Motor neuron (in vitro differentiated cells): ENCODE measurements at regions not wholly inside any gene's neighbourhood (a gene's known extent, or its start where the extent isn't known, plus 50 kb on each side); places are given as distances from the start of the nearest gene placed in this dataset.

Source experiments
- ATAC-seq, 8 experiments: fragments of 200-7000 bp; cut with Tn5 transposase; replicated peaks in 6 of 8; 2 replicates each; pipeline ENCODE4 v1.8.0; 2021; ENCODE audit warnings: mild to moderate bottlenecking in 8 of 8, moderate library complexity in 8 of 8
- H3K27ac ChIP-seq, 2 donors: fragments of 250-450 bp; sonication (Bioruptor Pico); 2 replicates each; pipeline ENCODE4 v1.9.0; 2021; ENCODE audit warnings: antibody characterized with exemption in 2 of 2, mild to moderate bottlenecking in 2 of 2, moderate library complexity in 1 of 2
- H3K4me1 ChIP-seq, 2 donors: fragments of 250-450 bp; sonication (Bioruptor Pico); replicated peaks in 1 of 2; 2 replicates each; pipeline ENCODE4 v1.6.1; 2021; ENCODE audit warnings: antibody characterized with exemption in 2 of 2, mild to moderate bottlenecking in 2 of 2, moderate library complexity in 1 of 2
- H3K4me3 ChIP-seq, 5 donors: fragments of 250-450 bp; sonication (Bioruptor Pico); 2 replicates each; pipeline ENCODE4 v1.9.0; 2021; ENCODE audit warnings: antibody characterized with exemption in 5 of 5, mild to moderate bottlenecking in 5 of 5, moderate library complexity in 4 of 5
- WGBS, 10 experiments: fragments of 450-650 bp; shearing (Covaris generic); methylation state at CpG; one replicate each; pipeline ENCODE4 v1.0.0; 2022; 5-methylcytosine and 5-hydroxymethylcytosine counted together
- in situ Hi-C, 9 experiments: fragments of 400-800 bp; cut with MboI; loops; one replicate each; pipeline ENCODE4 v1.15.0; 2021; ENCODE audit warnings: low sequenced_read_pairs in 9 of 9, low pct_unique_long_range_greater_than_20kb in 2 of 9; ENCODE audit not compliant: unreplicated experiment in 9 of 9

DNA sequence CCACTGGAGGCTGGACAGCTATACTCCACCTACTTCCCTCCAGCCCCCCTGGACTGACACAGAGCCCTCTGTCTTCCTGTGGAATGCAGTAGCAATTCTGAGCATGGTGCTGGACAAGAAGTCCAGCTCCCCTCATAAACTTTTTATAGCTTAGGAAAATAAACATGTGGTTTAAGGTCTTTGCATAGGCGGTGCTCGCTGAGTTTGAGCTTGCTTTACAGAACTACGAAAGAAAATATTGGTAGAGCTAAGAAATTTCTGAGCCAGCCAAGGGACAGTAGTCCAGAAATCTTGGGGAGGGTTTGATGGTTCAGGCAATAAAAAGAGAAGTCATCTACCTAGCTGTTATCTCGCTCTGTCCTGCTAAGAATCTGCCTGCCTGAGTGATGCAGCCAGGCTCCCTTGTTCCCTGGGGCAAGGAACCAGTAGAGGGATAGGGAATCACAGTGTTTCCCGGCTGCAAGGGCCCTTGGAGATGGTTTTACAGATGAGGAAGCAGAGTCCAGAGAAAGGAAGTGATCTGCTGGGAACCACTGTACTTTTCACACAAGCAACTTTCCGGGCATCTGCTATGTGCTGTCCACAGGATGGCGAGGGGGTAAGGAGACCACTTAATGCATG is 343.4 kb downstream of the CDC5L start:
- Histone ChIP-seq H3K27ac (no peak overlapping the region), H3K4me3 (no peak overlapping the region), H3K4me1 (no peaks in the 10 kb centered on the region)
- 3 to 93% (median 60%) methylated on average over 2 to 7 of the region's 7 CpGs; no CpG with 5 or more reads in 2 of the 10 experiments for WGBS, 10 experiments
- peak in 2 of 8 experiments; percentile 45 to 70 for ATAC-seq
- in situ Hi-C loops = no loop called here

DNA sequence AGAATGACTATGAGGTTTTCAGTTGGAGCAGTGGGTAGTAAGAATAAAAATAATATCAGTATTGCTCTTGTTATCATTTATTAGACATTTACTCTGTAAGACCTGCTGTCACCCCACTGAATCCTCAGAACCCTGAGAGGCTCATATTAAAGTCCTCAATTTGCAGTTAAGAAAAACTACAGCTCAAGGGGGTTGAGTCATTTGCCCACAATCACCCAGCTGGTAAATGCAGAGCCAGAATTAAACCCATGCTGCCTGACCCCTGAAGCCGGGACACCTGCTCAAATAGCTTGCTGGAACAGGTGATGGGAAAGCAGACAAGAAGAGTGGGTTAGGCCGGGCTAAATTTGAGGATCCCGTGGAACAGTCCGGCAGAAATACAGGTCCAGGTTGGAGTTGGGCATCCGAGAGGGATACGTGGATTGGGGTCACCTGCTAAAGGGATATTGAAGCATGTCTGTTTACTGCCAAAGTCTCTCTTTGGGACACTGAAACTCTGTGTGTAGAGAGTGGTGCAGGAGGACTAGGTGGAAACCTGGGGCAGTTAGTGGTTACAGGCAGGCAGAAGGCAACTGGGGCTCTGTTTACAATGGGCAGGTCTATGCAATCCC is 344.1 kb downstream of the CDC5L start:
- in situ Hi-C loops = no loop called here
- 0 to 100% (median 88%) methylated on average over 1 to 5 of the region's 6 CpGs; no CpG with 5 or more reads in 2 of the 10 experiments for WGBS, 10 experiments
- Histone ChIP-seq H3K27ac (no peak overlapping the region), H3K4me1 (no peaks in the 10 kb centered on the region), H3K4me3 (no peak overlapping the region)
- ATAC-seq = no peak

DNA sequence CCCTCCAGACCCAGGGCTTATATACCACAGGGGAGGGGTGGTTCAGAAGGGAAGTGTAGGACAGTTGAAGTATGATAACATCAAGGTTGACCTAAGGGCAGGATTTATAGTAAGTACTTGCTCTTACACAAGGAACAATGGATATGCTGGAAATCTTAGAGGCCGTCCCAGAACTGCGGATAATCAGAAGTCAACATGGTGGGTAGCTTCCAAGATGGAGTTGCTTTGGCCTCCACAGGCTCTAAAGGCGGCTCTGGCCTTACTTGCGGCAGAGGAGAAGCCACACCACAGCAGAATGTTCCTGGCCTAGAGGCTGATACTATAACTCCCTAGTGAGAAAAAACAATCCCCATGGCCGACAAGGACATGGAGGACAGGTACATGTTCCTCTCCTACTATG is 344.7 kb downstream of the CDC5L start:
- Histone ChIP-seq H3K27ac (no peak overlapping the region), H3K4me3 (no peak overlapping the region), H3K4me1 (peaks cover 0 to 4% of the 10 kb centered on the region in 2 donors)
- in situ Hi-C loops = no loop called here
- ATAC-seq = no peak
- 79 to 100% (median 86%) methylated on average over 2 to 5 of the region's 5 CpGs; no CpG with 5 or more reads in 4 of the 10 experiments for WGBS, 10 experiments

DNA sequence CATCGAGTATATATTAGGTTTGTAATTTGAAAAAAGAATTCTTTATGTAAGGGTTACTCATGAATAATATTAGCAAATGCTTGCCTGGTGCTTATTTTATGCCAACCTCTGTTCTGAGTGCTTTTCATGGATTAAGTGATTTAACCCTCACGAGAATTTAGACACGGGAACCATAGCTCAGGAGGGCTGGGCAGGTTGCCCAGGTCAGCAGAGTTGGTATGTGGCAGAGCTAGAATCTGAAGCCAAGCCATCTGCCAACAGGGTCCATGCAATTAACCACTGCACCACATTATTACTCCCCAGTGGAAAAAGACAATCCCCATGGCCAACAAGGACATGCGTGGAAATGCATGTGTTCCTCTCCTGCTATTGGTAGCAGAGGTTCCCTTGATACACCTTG is 345.6 kb downstream of the CDC5L start:
- WGBS, 10 experiments = 11 to 100% (median 73%) methylated on average over 1 to 4 of the region's 4 CpGs; no CpG with 5 or more reads in 2 of the 10 experiments
- no peak overlapping the region for H3K27ac ChIP-seq
- no peak overlapping the region for H3K4me3 ChIP-seq
- H3K4me1 ChIP-seq = peaks cover under 1 to 12% of the 10 kb centered on the region in 2 donors
- ATAC-seq = no peak
- in situ Hi-C loops = no loop called here

GRCh38 chr6:44733868-44734267 is 346.4 kb downstream of the CDC5L start:
- Histone ChIP-seq H3K4me1 (peaks cover 8 to 20% of the 10 kb centered on the region in 2 donors), H3K4me3 (no peak overlapping the region), H3K27ac (no peak overlapping the region)
- no peak for ATAC-seq
- in situ Hi-C loops = no loop called here
- WGBS, 10 experiments = 36 to 100% (median 82%) methylated on average over 1 to 4 of the region's 4 CpGs; no CpG with 5 or more reads in 2 of the 10 experiments

DNA sequence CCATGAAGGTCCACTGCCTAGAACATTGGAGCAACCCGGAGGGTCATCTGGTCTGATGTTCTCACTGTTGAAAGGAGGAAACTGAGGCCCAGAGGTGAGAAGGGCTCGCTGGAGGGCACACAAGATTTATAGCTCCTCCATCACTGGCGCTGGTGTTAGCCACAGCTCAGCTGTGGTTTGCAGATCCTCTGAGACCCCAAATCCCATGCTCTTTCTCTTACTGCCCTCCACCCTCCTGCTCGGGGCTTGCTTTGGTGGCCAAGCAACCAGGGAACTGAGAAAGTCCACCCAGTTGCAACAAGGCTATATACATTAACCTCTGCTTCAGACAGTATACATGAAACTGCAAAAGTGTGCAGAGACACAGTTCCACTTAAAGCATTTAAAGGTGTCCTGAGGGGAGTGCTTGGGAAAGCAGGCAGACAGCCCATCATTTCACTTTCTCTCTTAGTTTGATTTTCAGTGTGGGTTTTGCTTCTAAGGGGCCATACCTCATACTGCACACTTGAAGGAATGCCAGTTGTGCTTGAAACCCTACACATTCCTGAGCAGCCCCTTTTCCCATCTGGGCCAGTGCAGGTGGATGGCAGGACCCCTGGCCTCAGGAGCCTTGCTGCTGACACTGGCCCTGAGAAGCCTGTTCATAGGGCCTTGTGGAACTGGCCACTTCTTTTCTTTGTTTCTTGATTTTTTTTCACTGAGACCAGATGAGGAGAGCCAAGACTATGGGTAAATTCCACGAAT is 347.6 kb downstream of the CDC5L start:
- Histone ChIP-seq H3K4me1 (peaks cover 12 to 30% of the 10 kb centered on the region in 2 donors), H3K27ac (no peak overlapping the region), H3K4me3 (no peak overlapping the region)
- in situ Hi-C loops = no loop called here
- no peak for ATAC-seq
- 20 to 100% (median 80%) methylated on average over 1 to 4 of the region's 5 CpGs; no CpG with 5 or more reads in 5 of the 10 experiments for WGBS, 10 experiments

GRCh38 chr6:44735630-44735963 is 348.1 kb downstream of the CDC5L start:
- no peak overlapping the region for H3K27ac ChIP-seq
- ATAC-seq = peak in 1 of 8 experiments; percentile 36
- in situ Hi-C loops = no loop called here
- WGBS, 10 experiments = 56 to 60% methylated on average over 1 to 6 of the region's 6 CpGs; no CpG with 5 or more reads in 8 of the 10 experiments
- H3K4me3 ChIP-seq = no peak overlapping the region
- peaks cover 12 to 30% of the 10 kb centered on the region in 2 donors for H3K4me1 ChIP-seq

GRCh38 chr6:44737341-44737740 is 349.8 kb downstream of the CDC5L start:
- ATAC-seq = no peak
- WGBS, 10 experiments = 69 to 100% (median 97%) methylated on average over 1 to 6 of the region's 9 CpGs; no CpG with 5 or more reads in 5 of the 10 experiments
- in situ Hi-C loops = no loop called here
- no peak overlapping the region for H3K4me3 ChIP-seq
- H3K4me1 ChIP-seq = peaks cover 12 to 30% of the 10 kb centered on the region in 2 donors
- H3K27ac ChIP-seq = peak overlapping the region in 1 of 2 donors; percentile 82

DNA sequence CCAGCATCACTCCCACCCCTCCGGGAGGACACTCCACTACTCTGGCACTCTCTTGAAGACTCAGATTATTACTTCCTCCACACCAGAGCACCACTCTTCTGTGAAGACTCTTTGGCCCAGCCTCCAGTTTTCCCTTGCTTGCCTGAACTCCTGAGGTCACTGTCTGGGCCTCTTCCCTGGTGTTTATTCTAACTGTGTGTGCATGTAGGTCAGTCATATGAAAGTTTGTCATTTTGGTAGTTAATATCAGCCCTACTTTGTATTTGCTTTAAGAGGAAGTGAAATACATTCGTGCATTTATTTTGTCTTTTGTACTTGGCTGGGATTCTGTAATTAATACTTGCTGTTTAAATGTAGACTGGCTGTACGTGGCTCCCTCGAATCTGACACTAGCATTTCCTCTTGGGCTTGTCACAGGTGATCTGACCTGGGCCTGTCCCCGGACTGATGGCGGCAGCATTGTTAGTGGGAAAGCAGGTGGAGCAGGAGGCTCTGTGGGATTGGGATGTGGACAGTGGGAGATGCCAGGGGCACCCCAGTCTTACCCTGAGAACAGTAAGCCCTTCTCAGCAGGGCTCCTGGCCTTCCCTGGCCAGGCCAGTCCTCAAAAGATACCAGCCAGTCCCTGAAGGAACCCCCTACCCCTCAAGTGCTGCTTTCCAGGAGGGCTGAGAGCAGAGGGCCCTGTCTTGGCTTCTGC is 350.5 kb downstream of the CDC5L start:
- H3K27ac ChIP-seq = peak overlapping the region; percentile 61 to 82
- no peak overlapping the region for H3K4me3 ChIP-seq
- in situ Hi-C loops = no loop called here
- ATAC-seq = no peak
- 68 to 100% (median 90%) methylated on average over 1 to 6 of the region's 6 CpGs; no CpG with 5 or more reads in 4 of the 10 experiments for WGBS, 10 experiments
- H3K4me1 ChIP-seq = peaks cover 12 to 30% of the 10 kb centered on the region in 2 donors

GRCh38 chr6:44738601-44739146 is 351.2 kb downstream of the CDC5L start:
- Histone ChIP-seq H3K4me3 (no peak overlapping the region), H3K27ac (peak overlapping the region; percentile 61 to 82), H3K4me1 (peaks cover 12 to 30% of the 10 kb centered on the region in 2 donors)
- in situ Hi-C loops = no loop called here
- peak in 5 of 8 experiments; percentile 77 to 87 (median 84) for ATAC-seq
- WGBS, 10 experiments = 40 to 100% (median 65%) methylated on average over 1 to 3 of the region's 8 CpGs; no CpG with 5 or more reads in 4 of the 10 experiments

GRCh38 chr6:44739181-44739580 is 351.7 kb downstream of the CDC5L start:
- ATAC-seq = peak in 5 of 8 experiments; percentile 63 to 83 (median 80)
- in situ Hi-C loops = no loop called here
- peaks cover 12 to 30% of the 10 kb centered on the region in 2 donors for H3K4me1 ChIP-seq
- 54 to 100% (median 79%) methylated on average over 1 to 11 of the region's 16 CpGs; no CpG with 5 or more reads in 3 of the 10 experiments for WGBS, 10 experiments
- H3K4me3 ChIP-seq = no peak overlapping the region
- peak overlapping the region; percentile 61 to 82 for H3K27ac ChIP-seq

DNA sequence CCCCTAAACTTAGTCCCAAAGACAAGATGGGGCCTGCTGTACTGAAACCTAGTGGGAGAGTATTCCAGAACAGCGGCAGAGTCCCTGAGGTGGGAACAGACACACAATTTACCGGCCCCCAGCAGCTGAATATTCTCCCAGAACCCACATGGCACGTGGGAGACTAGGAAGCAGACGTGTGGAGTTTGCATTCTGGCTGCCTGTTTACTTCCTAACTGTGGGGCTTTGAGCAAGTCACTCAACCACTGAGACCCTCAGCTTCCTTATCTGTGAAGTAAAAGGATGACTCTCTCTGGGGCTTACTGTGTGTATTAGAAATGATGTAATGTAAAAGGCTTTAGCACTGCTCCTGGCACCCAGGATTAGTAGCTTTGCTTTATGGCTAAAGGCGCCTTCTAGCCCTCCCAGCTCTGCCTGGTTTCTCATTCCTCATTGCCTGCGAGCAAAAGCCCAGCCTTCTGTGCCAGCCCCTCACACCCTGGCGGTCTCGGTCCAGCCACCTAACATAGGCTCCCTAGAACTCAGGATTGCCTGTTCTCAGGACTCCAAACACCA is 353.1 kb downstream of the CDC5L start:
- peaks cover 12 to 30% of the 10 kb centered on the region in 2 donors for H3K4me1 ChIP-seq
- no peak for ATAC-seq
- H3K27ac ChIP-seq = no peak overlapping the region
- 67 to 100% (median 86%) methylated on average over 1 to 5 of the region's 8 CpGs; no CpG with 5 or more reads in 5 of the 10 experiments for WGBS, 10 experiments
- H3K4me3 ChIP-seq = no peak overlapping the region
- in situ Hi-C loops = no loop called here
